ENCODE measurements at regions not wholly inside any gene's neighbourhood (a gene's known extent, or its start where the extent isn't known, plus 50 kb on each side); places are given as distances from the start of the nearest gene placed in this dataset.

DNA sequence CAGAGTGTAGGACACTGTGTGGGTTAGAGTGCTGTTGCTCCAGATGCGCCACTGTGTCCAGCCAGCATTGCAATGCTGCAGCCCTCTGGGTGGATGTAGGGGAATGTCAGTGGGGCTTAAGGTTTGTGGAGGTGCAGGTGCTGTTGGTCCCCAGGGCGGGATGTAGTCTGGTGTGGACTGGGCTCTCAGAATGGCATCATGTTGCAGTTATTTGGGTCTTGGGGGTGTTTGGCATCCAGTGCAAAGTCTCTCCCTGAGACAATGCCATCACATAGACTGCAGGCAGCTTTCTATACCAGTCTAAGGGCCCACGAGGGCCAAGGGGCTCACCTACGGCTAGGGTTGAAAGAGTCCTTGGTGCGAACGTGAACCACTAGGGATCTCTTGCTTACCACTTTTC lies 275.3 kb downstream of the SOX11 start:
- DNase-seq = no peak

DNA sequence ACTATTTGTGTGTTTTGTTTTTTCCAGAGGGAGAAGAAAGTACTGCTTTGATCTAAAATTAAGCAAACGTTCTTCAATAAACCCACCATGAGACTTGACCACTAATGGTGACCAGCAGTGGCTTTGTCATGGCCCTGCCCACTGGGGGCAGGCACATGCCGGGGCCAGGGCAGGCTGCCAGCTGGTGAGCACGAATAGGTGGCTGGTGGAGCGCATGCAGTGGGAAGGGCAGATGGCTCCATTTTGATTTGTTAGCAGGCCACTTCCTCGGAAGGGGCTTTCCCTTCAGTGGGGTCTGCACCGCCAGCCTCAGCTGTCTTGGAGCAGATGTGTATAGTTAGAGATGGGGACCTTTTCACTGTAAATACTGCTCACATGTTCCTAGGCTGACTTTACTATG lies 277.1 kb downstream of the SOX11 start:
- DNase-seq = no peak

DNA sequence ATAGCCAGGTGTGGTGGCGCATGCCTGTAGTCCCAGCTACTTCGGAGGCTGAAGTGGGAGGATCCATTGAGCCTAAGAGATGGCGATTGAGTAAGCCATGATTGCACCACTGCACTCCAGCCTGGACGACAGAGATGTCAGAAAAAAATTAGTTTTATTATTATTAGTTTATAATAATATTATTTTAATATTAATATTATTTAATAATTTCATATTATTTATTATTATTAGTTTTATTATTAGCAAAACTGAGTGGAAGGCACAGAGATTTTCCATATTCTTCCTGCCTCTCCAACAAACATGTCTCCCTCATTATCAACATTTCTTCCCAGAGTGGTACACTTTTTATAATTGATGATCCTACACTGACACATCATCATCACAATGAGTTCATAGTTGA lies 278.2 kb downstream of the SOX11 start:
- no peak for DNase-seq

DNA sequence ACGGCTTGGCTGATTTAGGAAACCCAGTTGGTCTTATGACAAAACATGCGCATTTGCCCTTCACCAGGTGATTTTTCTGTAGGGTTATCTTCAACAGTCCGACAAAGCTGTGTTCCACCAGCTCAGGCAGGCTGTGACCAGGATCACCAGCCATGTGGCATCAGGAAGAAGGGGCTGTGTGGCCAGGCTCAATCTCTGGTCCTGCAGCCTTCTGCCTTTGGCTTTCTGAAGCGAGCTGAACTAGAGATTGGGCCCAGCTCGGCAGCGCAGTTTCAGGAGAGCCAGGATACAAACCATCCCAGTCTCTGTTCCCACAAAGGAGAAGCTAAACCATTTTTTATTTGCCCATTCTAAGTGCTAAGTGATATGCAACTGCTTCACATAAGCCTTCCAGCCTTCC lies 282.3 kb downstream of the SOX11 start:
- DNase-seq = no peak

GRCh38 chr2:5975401-5975800 lies 283.2 kb downstream of the SOX11 start:
- DNase-seq = no peak

DNA sequence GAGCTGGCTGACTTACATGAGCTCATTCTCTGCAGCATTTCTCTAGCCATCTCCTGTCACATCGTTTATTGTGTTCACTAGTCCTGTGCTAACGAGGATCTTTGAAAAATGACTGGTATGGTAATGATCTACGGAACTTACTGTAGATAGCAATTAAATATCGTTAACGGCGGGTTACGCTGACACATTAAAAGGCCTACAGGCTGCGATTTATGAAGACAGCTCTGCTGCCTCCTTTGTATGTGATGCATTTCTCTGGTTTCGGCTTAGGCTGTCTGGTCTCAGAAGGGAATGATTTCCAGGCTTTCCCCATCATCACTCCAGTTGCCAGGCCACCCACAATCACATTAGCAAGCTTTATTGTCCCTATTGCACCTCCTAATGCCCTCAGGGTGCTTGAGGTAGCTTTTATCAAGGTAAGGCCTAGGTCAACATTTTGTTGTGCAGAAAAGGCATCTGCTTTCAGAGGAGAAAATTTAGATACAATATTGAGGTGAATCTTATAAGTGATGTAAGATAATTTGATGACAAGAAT lies 284.4 kb downstream of the SOX11 start:
- DNase-seq = no peak

GRCh38 chr2:5977477-5977876 lies 285.3 kb downstream of the SOX11 start:
- no peak for DNase-seq

DNA sequence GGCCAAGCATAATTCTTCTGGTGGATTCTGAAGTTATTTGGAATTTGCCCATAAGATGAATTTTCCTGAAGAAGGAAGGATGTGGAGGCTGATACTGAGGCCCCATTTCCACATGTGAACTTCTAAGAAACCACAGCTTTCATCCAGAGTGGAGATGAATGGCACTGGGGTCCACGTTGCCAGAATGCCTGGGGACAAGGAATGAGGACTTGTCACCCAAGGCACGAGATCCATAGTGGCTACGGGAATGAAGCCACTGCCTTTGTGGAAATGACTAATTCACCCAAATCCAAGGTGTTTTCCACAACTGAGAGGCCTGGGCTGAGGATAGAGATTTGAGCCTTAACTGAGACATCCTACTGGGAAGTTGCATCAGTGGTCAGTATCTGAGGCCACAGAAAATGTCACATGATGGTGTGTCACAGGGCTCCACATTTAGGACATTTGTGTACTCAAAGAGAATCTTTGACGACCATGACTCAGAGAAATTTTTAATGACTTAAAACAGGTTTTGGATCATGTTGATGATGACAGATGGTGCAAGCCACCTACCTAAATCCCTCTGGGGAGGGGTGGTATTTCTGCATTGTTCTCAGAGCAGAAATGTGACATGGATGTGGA lies 286.1 kb downstream of the SOX11 start:
- no peak for DNase-seq

GRCh38 chr2:5980450-5981190 lies 288.4 kb downstream of the SOX11 start:
- no peak for DNase-seq

GRCh38 chr2:5982193-5982902 lies 290.2 kb downstream of the SOX11 start:
- DNase-seq = no peak

DNA sequence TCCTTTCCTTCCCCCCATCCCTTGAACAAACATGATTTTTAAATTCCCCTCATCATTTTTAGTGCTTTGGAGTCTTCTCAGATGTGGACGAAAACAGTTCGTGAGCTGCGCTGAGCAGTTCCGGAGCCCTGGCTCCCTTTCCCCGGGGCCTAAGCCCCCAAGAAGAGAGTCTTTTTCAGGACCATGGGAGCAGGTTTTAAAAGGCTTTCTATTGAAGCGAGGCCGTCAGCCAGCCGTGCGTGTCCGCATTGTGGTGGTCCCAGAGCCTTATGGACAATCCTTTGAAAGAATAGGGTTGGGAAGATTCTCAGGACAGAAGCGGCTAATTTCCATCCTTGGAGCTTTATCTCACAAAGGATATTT lies 290.7 kb downstream of the SOX11 start:
- DNase-seq = no peak

GRCh38 chr2:5983511-5984272 lies 291.5 kb downstream of the SOX11 start:
- DNase-seq = no peak

DNA sequence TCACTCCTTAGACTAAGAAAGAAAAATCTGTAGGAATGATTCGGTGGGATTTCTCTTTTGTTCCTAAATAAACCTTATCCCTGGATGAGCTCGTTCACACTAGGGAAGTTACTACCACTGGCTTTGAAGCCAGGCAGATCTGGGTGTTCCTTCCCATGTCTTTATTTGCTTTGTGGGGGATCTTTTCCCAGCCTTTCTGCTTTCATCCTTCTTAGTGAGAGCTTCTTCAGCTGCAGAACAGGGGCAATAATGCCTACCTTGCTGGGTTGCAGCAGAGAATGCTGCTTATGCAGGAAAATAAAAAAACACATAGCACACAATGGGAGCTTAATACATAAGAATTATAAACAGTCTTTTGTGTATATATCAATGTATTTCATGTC lies 292.1 kb downstream of the SOX11 start:
- no peak for DNase-seq

GRCh38 chr2:5984946-5985345 lies 292.8 kb downstream of the SOX11 start:
- DNase-seq = no peak

GRCh38 chr2:5985536-5986385 lies 293.6 kb downstream of the SOX11 start:
- no peak for DNase-seq

DNA sequence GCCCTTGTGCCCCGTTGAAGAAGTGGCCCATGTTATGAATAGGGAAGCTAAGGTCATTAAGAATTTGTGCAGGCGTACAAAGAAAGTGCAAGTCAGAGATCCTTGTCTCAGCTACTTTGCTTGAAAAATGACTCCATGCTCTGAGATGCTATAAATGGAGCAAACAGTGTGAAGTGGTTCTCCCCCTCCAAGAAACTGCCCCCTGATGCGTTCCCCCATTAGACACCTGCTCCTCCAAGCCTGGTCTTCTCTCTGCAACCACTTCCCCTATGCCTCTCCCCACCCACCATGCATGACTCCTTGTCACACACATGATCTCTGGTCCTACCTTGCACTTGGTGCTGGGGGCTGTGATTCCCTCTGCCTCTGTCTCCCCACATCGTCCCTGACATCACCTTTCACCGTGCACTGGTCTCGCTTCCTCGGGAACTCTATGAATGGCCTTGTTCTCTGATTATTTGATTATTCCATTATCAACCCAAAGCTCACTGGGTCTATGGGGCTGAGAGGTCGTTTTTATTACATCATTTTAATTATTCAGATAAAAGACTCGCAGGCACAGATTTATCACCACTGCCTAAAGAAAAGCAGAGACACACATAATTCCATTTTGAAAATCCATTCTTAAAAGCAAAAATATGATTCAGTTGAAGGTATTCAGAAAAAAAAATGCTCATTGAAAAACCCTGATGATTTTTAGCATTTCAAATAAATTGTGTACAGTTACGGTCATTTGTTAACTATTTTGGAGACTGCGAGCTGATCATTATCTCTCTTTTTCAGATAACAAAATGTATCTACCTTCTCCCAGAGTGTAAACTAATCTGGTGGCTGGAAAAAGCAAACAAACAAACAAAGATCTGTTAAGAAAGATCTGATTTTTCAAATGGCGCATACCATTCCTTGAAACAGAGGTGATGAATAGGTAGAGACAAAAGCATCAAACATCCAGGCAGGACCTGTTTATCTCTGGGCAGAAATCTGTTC lies 294.9 kb downstream of the SOX11 start:
- no peak for DNase-seq

GRCh38 chr2:5988120-5988519 lies 295.9 kb downstream of the SOX11 start:
- no peak for DNase-seq

DNA sequence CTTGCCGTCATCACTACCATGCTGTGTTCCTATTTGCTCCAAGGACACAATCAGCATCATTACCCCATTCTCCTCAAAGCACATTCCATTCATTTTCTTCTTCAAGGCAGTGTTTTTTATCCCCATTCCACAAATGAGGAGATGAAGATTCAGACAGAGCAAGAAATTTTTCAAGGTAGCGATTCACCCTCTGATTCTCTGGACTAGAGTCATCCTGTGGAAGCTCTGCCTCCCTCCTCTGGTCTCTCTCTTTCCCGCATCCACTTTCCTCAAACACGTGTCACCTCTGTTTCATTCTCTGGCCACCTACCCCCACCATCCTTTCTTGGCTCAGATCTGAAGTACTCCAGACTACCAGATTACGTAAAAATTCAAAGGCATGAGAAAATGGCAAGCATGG lies 297.9 kb downstream of the SOX11 start:
- no peak for DNase-seq

GRCh38 chr2:5991305-5991968 lies 299.3 kb downstream of the SOX11 start:
- DNase-seq = no peak

DNA sequence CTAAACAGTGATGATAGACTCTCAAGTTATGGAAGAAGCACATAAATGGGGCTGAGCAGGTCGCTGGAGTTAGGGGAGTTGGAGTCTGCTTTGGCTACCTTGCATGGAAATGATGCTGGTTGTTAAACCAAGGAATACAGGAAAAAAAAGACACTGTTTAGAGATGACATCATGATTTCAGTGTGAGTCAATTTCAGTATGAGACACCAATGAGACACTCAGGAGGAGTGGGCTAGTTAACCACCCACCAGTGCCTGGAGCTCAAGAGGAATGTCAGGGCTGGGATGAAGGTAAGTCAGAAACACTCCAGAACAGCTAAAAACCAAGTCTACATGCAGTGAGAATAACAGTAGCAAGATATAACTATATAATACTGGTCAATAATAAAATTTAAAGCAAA lies 303.6 kb downstream of the SOX11 start:
- no peak for DNase-seq

- no peak for DNase-seq
These were observed 316.0 kb downstream of the SOX11 start for GRCh38 chr2:6008186-6008585.

Data from NCI-H1092 (cell line).